Cerebellar nuclear complex (tissue), 1 donor: ENCODE measurements at regions not wholly inside any gene's neighbourhood (a gene's known extent, or its start where the extent isn't known, plus 50 kb on each side); places are given as distances from the start of the nearest gene placed in this dataset.

Experiments
- DNase-seq, 2 experiments: peaks; one replicate each; lab custom pipeline; 2025; lab: John Stamatoyannopoulos, UW

- no peak for DNase-seq
Measured at GRCh38 chr15:94535298-94536048, 304.1 kb downstream of the MCTP2 start.

- DNase-seq, result no peak
Measured at GRCh38 chr15:94536549-94536948, 305.2 kb downstream of the MCTP2 start.

GRCh38 chr15:94538280-94538679 lies 306.9 kb downstream of the MCTP2 start:
- DNase-seq, result no peak

- DNase-seq, result no peak
Measured at GRCh38 chr15:94542391-94542790, 311.0 kb downstream of the MCTP2 start.

GRCh38 chr15:94546808-94547207 lies 315.4 kb downstream of the MCTP2 start:
- DNase-seq, result no peak

DNA sequence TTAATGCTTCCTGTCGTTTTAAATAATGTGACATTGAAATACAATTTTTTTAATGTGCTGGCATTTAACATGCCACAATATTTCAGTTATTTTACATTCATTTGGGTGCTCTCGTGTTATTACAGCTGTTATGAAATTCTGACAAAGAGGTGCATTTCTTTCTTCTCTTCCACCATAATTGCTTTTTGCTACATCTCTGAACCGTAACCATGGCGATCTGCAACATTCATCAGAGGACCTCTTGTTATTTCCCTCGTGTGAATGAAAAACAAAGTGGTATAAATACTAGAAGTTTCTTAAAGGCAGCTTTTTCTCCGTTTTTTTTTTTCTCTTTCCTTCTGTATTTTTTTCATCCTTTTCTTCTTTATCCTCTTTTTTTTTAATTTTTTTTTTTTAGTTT lies 316.4 kb downstream of the MCTP2 start:
- DNase-seq, result no peak

- DNase-seq, result no peak
Measured at GRCh38 chr15:94555841-94556519, 324.6 kb downstream of the MCTP2 start.

DNA sequence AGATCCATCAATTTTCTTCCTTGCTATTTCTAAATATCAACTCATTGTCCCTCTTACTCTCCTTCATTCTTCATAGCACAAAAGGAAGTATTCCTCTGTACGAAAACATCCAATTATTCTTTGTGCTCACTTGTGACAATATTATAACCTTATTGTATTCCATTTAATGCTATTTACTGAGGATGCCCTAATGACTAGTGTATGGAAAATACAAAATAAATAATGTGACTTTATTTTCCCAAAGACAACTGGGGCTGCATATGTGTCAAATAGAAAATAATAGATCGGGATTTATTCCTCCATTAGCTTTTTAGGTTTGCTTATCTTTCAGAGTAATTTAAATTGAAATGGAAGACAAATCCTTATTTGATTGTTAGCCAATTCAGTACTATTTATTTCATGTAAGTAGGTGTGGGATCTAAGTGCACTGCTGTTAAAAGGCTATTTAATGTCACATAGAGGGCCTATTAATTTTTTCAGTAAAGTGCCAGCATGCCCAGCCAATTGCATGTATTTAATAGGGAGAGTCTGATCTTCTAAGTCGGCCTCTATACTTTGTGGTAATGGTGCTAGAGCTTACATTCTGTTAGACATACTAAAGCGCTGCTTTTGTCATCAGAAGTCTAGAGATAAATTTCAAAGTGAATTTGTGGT lies 329.8 kb downstream of the MCTP2 start:
- DNase-seq, result no peak

DNA sequence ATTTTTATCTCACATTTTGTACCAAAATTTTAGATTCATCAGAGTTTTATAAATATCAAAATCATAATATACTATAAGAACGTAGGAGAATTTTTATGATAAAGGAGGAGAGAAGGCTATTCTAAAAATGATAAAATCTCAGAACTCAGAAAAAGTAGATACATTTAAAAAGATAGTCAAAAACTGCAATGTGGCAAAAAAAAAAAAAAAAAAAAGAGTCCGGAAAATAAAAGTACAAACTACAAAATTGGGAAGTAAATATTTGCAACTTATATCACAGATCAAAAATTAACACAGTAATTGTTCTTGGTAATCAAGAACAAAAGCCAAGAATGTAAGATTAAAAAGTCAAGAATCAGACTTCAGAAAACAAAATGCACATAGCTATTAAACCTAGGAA lies 332.1 kb downstream of the MCTP2 start:
- DNase-seq, result no peak

DNA sequence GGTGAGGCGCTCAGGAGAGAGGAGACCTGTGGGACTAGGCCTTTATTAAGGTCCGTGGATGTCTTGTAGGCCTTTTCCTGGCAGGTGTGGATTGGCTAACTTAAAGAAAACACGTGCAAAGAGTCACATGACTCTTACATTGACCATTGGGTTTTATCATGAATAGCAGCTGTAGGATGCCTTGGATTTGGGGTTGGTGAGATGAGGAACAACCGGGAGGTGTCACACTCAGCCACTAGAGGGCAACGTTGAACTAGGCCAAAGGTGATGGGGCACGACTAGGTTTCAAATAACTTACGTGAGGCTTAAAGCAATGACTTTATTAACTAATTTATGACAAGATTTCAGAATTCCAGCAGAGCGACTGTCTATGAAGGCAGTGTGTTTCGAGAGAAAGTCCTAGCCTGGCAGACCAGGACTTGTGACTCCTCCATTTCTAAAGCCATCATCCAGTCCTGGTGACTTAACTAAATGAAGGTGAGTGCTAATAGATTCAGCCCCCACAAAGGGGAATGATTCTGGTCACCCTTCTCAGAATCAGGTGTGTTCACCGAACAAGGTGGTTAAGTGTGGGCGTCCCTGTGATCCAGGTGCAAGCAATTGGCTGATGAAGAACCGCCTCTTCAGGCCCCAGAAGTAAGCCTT lies 345.6 kb downstream of the MCTP2 start:
- DNase-seq, result no peak

DNA sequence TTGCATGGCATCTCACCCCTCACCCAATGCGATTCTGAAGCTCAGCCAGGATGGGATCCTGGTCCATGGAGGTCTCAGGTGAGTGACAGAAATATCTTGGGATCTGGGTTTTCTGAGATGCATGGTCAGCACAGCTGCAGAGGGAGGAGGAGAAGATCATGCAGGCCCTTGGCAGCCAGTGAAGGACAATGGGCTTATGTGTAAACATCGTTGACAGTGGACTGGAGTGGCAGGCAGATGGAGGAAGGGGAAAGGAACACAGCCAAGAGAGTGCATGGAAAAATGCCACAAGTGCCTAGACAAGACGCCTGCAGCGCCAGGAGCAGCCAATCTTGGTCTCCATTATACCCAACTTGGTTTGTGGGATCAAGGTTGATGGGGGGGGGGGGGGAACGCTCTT lies 347.9 kb downstream of the MCTP2 start:
- no peak for DNase-seq

GRCh38 chr15:94580211-94580885 lies 349.0 kb downstream of the MCTP2 start:
- DNase-seq, result no peak

DNA sequence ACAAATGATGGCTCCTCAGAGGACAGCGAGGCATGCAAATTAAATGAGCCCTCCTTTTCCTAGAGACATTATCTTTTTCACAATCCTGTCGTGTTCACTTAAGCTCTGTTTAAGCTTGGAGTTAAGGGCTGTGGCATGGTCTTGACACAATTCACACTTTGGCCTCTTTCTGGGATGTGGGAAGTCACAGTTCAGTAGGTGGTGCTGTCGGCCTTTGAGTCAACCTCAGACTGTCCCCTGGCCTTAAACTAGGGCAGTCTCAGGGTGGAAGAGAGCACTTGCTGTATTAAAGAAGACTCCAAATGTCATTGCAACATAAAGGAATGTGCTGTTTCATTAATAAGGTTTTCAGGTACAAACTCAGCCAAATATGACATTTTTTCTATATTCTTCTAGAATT lies 351.0 kb downstream of the MCTP2 start:
- no peak for DNase-seq

- DNase-seq, result no peak
Measured at GRCh38 chr15:94584833-94585244, 353.5 kb downstream of the MCTP2 start.

GRCh38 chr15:94586099-94586498 lies 354.7 kb downstream of the MCTP2 start:
- DNase-seq, result no peak

DNA sequence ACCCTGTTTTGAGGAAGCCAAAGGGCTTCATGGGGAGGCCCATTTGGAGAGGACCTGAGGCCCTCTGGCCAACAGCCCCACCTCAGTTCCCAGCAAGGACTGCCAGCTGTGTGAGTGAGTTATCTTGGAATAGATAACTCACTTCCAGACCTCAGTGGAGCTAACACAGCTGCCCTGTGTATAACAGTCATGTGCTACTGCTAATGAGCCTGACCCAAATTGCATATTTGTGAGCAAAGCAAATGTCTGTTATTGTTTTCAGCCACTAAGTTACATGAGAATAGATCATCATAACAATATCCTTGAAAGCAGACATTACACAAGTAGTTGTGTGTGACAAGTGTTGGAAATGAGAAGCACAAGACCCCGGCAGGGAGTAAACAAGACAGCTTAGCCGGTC lies 355.8 kb downstream of the MCTP2 start:
- no peak for DNase-seq

DNA sequence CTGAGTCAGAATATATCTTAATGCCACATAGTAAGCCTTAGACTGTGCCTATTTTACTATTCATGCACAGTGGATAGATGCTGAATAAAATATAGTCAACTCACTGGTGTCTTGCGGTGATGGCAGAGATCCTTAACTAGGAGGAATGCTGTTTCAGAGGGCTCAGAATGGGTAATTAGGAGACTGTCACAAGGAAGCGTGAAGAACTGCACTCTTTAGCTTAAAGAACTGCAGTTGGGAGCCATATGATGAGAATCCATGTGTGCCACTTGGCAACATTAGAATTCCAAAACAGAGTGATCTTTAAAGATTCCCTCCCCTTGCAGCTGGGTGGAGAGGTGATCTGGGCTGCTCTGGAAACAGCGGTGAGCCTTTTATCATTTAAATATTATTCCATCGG lies 357.6 kb downstream of the MCTP2 start:
- DNase-seq, result no peak

DNA sequence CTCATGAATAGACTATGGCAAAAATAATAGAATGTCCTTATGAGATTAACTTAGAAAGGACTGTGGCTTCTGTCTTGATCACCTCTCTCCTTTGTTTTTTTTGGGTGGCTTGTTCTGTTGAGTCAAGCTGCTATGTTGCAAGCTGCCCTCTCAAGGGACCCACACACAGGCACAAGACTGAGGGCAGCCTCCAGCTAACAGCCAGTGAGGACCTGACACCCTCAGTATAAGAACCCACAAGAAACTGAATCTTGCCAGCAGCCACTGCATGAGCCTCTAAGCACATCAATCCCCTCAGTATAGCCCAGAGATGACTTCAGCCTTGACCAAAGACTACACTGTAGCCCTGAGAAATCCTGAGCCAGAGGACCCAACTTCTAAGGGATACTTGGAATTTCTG lies 361.1 kb downstream of the MCTP2 start:
- no peak for DNase-seq

GRCh38 chr15:94596707-94597106 lies 365.3 kb downstream of the MCTP2 start:
- DNase-seq, result no peak

GRCh38 chr15:94600505-94600904 lies 369.1 kb downstream of the MCTP2 start:
- no peak for DNase-seq

DNA sequence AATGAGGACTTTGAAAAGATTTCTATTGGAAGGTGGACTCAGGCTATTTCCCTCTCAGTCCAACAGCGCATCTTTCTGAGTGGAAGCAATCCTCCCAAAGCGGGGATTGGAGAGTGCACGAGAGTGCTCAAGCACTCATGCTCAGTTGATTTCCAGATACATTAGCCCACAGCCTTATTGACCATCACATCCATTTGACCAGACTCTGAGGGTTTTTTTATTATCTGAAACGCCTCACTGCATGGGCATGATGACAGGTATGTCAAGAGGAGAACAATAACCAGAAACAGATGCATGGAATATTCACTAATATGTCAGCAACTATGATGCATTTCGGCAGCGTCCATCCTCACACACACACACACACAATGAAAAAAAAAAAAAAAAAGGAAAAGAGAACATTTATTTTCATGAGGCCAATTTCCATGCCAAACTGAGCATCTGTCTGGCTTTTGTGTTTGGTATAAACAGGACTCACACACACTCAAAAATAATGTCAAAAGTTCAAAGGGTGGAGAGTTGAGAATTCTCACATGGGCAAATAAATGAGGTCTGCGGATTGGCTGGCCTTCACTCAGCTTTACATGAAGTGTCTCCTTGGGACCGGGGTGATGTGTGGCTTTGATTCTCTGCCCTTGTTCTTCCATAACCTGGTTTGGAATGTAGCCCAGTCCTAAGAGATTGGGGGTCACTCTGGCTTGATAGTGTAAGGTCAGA lies 371.6 kb downstream of the MCTP2 start:
- no peak for DNase-seq
